Neutrophil (primary cell): ENCODE measurements at regions not wholly inside any gene's neighbourhood (a gene's known extent, or its start where the extent isn't known, plus 50 kb on each side); places are given as distances from the start of the nearest gene placed in this dataset.

Experiments
- H3K27ac ChIP-seq: fragments of 200-600 bp; sonication (generic); 2 replicates; pipeline ENCODE4 v1.5.1; 2016; ENCODE audit warnings: mild to moderate bottlenecking, moderate library complexity
- H3K27me3 ChIP-seq: fragments of 200-600 bp; sonication (generic); 2 replicates; pipeline ENCODE4 v1.6.0; 2016; ENCODE audit warnings: mild to moderate bottlenecking
- H3K36me3 ChIP-seq: fragments of 200-600 bp; sonication (generic); 2 replicates; pipeline ENCODE4 v1.5.1; 2017
- H3K4me1 ChIP-seq, 2 experiments: fragments of 200-600 bp in 1 of 2; sonication (generic) in 1 of 2; 1 replicate in 1 of 2; 2 replicates in 1 of 2; pipeline versions ENCODE4 v1.5.1 to v1.6.1; 2013 to 2016; ENCODE audit warnings: low read depth in 1 of 2, low read length in 1 of 2, mild to moderate bottlenecking in 1 of 2, moderate library complexity in 1 of 2; ENCODE audit not compliant: control insufficient read depth in 1 of 2, insufficient read depth in 1 of 2
- H3K4me3 ChIP-seq, 2 experiments: fragments of 200-600 bp in 1 of 2; sonication (generic) in 1 of 2; 1 replicate in 1 of 2; 2 replicates in 1 of 2; pipeline ENCODE4 v1.5.1; 2013 to 2016; ENCODE audit warnings: low read depth in 1 of 2, low read length in 1 of 2, mild to moderate bottlenecking in 1 of 2, moderate library complexity in 1 of 2
- H3K9me3 ChIP-seq: fragments of 200-600 bp; sonication (generic); 2 replicates; pipeline ENCODE4 v1.5.1; 2016
- TF ChIP-seq, protein P1 (sequence below): fragments of 200-600 bp; sonication (generic); IDR thresholded peaks from 2 replicates; pipeline ENCODE4 v1.5.1; 2016; ENCODE audit warnings: antibody characterized with exemption

DNA sequence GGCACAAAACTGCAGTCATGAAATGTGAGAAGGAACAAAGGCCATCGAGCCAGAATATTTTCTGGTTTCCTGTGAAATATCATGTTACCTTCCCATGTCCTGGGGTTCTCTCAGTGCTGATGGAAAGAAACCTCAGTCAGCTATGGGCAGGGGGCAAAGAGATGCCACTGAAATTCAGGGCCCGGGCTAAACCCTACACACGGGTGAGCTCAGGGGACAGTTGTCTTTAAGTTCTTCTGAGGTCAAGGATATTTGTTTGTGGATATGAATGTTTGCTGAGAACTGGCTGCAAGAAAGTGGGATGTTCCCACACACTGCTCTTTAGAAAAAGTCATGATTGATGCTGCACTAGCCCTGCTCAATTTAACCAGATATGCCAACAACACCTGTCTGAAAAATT is 187.2 kb downstream of the MEX3B start:
- Histone ChIP-seq H3K36me3 (no peaks in the 10 kb centered on the region), H3K4me3 (no peak overlapping the region), H3K4me1 (no peaks in the 10 kb centered on the region), H3K27ac (no peak overlapping the region), H3K9me3 (no peaks in the 10 kb centered on the region), H3K27me3 (no peaks in the 10 kb centered on the region)
- TF ChIP-seq, protein P1, sequence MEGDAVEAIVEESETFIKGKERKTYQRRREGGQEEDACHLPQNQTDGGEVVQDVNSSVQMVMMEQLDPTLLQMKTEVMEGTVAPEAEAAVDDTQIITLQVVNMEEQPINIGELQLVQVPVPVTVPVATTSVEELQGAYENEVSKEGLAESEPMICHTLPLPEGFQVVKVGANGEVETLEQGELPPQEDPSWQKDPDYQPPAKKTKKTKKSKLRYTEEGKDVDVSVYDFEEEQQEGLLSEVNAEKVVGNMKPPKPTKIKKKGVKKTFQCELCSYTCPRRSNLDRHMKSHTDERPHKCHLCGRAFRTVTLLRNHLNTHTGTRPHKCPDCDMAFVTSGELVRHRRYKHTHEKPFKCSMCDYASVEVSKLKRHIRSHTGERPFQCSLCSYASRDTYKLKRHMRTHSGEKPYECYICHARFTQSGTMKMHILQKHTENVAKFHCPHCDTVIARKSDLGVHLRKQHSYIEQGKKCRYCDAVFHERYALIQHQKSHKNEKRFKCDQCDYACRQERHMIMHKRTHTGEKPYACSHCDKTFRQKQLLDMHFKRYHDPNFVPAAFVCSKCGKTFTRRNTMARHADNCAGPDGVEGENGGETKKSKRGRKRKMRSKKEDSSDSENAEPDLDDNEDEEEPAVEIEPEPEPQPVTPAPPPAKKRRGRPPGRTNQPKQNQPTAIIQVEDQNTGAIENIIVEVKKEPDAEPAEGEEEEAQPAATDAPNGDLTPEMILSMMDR = no peak

- H3K4me1 ChIP-seq = no peaks in the 10 kb centered on the region
- H3K27me3 ChIP-seq = no peaks in the 10 kb centered on the region
- no peak overlapping the region for H3K4me3 ChIP-seq
- H3K27ac ChIP-seq = no peak overlapping the region
- H3K9me3 ChIP-seq = no peaks in the 10 kb centered on the region
- TF ChIP-seq, protein P1 = no peak
- no peaks in the 10 kb centered on the region for H3K36me3 ChIP-seq
Measured at GRCh38 chr15:81858136-81858535, 187.7 kb downstream of the MEX3B start.

GRCh38 chr15:81856634-81857026 is 189.2 kb downstream of the MEX3B start:
- Histone ChIP-seq H3K4me3 (no peak overlapping the region), H3K9me3 (no peaks in the 10 kb centered on the region), H3K4me1 (no peaks in the 10 kb centered on the region), H3K27ac (no peak overlapping the region), H3K36me3 (no peaks in the 10 kb centered on the region), H3K27me3 (no peaks in the 10 kb centered on the region)
- TF ChIP-seq, protein P1 = no peak

DNA sequence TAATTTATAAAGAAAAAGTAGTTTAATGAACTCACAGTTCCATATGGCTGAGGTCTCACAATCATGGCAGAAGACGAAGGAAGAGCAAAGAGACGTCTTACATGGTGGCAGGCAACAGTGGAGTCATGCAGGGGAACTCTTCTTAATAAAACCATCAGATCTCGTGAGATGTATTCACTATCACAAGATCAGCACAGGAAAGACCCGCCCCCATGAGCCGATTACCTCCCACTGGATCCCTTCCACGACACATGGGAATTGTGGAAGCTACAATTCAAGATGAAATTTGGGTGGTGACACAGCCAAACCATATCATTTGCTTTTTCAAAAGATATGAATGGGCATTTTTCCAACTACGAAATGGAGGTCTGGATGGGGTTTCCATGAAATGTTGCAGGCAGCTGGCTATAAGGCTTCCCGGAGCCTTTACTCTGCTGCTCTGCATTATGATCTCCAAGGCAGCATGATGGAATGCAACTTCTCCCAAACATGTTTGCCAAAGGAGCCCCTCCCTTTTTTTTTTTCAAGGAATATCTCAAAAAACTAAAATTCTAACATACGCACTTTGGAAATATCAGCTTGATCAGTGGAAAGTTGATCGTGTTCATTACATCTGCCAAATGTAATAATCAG is 189.7 kb downstream of the MEX3B start:
- Histone ChIP-seq H3K27me3 (no peaks in the 10 kb centered on the region), H3K4me3 (no peak overlapping the region), H3K27ac (no peak overlapping the region), H3K36me3 (no peaks in the 10 kb centered on the region), H3K9me3 (no peaks in the 10 kb centered on the region), H3K4me1 (no peaks in the 10 kb centered on the region)
- TF ChIP-seq, protein P1 = no peak

DNA sequence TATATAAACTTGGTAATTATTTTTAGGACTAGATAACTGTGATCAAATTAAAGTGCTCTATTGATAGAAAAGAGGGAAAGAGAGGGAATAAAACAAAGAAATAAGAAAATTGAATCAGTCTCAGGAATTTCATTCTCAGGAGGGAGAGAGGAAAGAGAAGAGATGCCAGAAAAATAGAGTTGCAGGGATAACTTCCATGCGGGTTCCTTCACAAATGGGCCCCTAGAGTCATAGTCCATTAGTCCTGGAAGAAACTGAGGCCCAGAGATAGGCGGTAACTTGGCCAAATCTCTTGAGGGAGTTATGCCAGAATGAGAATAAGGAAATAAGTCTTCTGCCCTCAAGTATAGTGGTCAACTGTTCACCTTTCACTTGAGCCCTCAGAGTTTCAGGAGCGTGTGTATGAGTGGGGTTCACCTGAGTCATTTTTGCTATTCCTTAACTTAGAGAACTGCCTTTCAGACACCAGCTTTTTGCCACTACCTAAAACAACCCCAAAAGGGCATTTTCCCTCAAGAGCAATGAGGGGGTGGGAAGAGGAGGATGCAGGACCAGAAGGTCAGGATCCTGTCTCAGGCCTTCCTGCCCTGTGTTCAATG is 192.6 kb downstream of the MEX3B start:
- TF ChIP-seq, protein P1 = no peak

More for the DNA sequence above, 192.6 kb downstream of the MEX3B start:
- no peaks in the 10 kb centered on the region for H3K4me1 ChIP-seq
- H3K4me3 ChIP-seq = no peak overlapping the region
- H3K36me3 ChIP-seq = no peaks in the 10 kb centered on the region
- H3K9me3 ChIP-seq = no peaks in the 10 kb centered on the region
- no peaks in the 10 kb centered on the region for H3K27me3 ChIP-seq
- H3K27ac ChIP-seq = no peak overlapping the region
